Breast epithelium (tissue), 4 donors: ENCODE measurements at regions not wholly inside any gene's neighbourhood (a gene's known extent, or its start where the extent isn't known, plus 50 kb on each side); places are given as distances from the start of the nearest gene placed in this dataset.

ENCODE experiments used
- DNase-seq, 2 donors: peaks; one replicate each; pipeline ENCODE4 v3.0.0-alpha.2; 2019; ENCODE audit warnings: low spot score in 2 of 2
- H3K27ac ChIP-seq, 2 donors: fragments of 200-600 bp; sonication (generic) in 1 of 2; one replicate each; pipeline ENCODE4 v1.5.1; 2016 to 2019; ENCODE audit warnings: mild to moderate bottlenecking in 1 of 2
- H3K27me3 ChIP-seq, 2 donors: fragments of 200-600 bp; sonication (generic) in 1 of 2; one replicate each; pipeline versions ENCODE4 v1.5.1 to v1.6.0; 2017 to 2019; ENCODE audit warnings: control low read depth in 1 of 2, mild to moderate bottlenecking in 1 of 2
- H3K36me3 ChIP-seq: fragments of 200-600 bp; one replicate; pipeline ENCODE4 v1.5.1; 2019
- H3K4me1 ChIP-seq, 2 donors: fragments of 200-600 bp; sonication (generic); one replicate each; pipeline ENCODE4 v1.5.1; 2016 to 2019; ENCODE audit warnings: control low read depth in 1 of 2
- H3K4me3 ChIP-seq, 3 donors: fragments of 200-600 bp; sonication (generic); 1 replicate in 2 of 3; 2 replicates in 1 of 3; pipeline ENCODE4 v1.5.1; 2016 to 2019; ENCODE audit warnings: mild to moderate bottlenecking in 3 of 3, moderate library complexity in 2 of 3
- H3K9me3 ChIP-seq, 2 donors: fragments of 200-600 bp; sonication (generic) in 1 of 2; one replicate each; pipeline ENCODE4 v1.5.1; 2016 to 2019; ENCODE audit warnings: control low read depth in 1 of 2
- CTCF ChIP-seq, 3 donors: fragments of 450-650 bp; IDR thresholded peaks; one replicate each; pipeline ENCODE4 v1.5.1; 2016 to 2017; ENCODE audit warnings: antibody characterized with exemption in 3 of 3, mild to moderate bottlenecking in 3 of 3, moderate library complexity in 3 of 3
- POLR2A ChIP-seq: fragments of 450-650 bp; IDR thresholded peaks from one replicate; pipeline ENCODE4 v1.6.1; 2016; ENCODE audit warnings: antibody characterized with exemption, mild to moderate bottlenecking, moderate library complexity
- POLR2AphosphoS5 ChIP-seq, 3 donors: sonication (generic); formaldehyde crosslinking; IDR thresholded peaks; one replicate each; pipeline ENCODE4 v1.6.1; 2017; ENCODE audit warnings: antibody characterized with exemption in 3 of 3
- intact Hi-C: fragments of 100-400 bp; cut with DNase I; formaldehyde crosslinking; loops from one replicate; pipeline ENCODE4 v1.15.1; 2023; ENCODE audit warnings: low total_unique reads

DNA sequence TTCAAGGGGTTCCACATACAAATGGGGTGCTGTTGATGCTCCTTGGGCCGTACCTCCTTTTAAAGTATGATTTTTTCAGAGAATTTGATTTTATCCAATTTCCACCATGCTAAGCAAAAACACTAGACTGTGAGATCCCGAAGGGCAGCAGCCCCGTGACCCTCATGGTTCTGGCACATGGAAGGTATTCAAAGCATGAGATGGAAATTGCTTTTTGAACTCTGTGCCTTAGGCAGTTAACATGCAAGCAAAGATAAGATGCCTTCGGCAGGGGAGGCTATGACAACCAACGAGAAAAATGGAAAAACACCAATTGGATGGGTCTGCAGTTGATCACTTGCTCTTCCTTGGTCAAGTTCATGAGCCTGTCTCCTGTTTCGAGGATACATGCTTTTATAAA lies 120.8 kb upstream of the DIO3 start:
- Histone ChIP-seq H3K4me3 (no peak overlapping the region), H3K27me3 (peaks cover 0 to 36% of the 10 kb centered on the region in 2 donors), H3K4me1 (no peaks in the 10 kb centered on the region), H3K9me3 (no peaks in the 10 kb centered on the region), H3K36me3 (no peaks in the 10 kb centered on the region), H3K27ac (no peak overlapping the region)
- intact Hi-C loops, result no loop called here
- no peak for DNase-seq
- TF ChIP-seq POLR2AphosphoS5 (IDR thresholded peaks at IDR 0.05) (no peak), CTCF (IDR thresholded peaks at IDR 0.05) (no peak), POLR2A (no peak)

GRCh38 chr14:101441710-101442109 lies 119.6 kb upstream of the DIO3 start:
- Histone ChIP-seq H3K36me3 (no peaks in the 10 kb centered on the region), H3K4me1 (no peaks in the 10 kb centered on the region), H3K27ac (no peak overlapping the region), H3K27me3 (peaks cover 0 to 38% of the 10 kb centered on the region in 2 donors), H3K4me3 (no peak overlapping the region), H3K9me3 (no peaks in the 10 kb centered on the region)
- TF ChIP-seq POLR2AphosphoS5 (IDR thresholded peaks at IDR 0.05), result no peak
- no peak for TF ChIP-seq POLR2A
- no peak for TF ChIP-seq CTCF (IDR thresholded peaks at IDR 0.05)
- DNase-seq, result no peak
- intact Hi-C loops, result no loop called here

DNA sequence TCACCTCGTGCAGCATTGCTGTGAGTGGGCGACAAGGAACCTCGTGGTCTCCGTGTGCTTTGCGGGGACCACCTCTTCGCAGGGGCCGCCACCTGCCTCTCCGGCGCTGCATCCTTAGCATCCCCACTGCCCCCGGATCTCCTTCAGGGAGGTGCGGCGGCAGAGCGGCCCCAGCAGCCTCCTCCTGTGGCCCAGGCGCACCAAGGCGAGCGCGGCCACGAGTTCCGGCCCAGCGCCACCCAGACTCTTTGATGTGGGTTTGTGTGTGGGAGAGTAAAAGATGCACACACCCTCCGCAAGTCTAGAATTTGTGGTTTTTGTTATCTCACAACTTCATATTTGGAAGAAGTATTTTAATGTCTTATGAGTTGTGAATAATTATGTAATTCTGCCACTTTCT lies 118.8 kb upstream of the DIO3 start:
- no peak for DNase-seq
- H3K9me3 ChIP-seq, result no peaks in the 10 kb centered on the region
- H3K4me1 ChIP-seq, result no peaks in the 10 kb centered on the region
- no peak overlapping the region for H3K4me3 ChIP-seq
- no peaks in the 10 kb centered on the region for H3K36me3 ChIP-seq
- TF ChIP-seq CTCF (IDR thresholded peaks at IDR 0.05), result no peak
- TF ChIP-seq POLR2AphosphoS5 (IDR thresholded peaks at IDR 0.05), result no peak
- no peak for TF ChIP-seq POLR2A
- peaks cover 0 to 40% of the 10 kb centered on the region in 2 donors for H3K27me3 ChIP-seq
- intact Hi-C loops, result no loop called here
- no peak overlapping the region for H3K27ac ChIP-seq

GRCh38 chr14:101444116-101444515 lies 117.2 kb upstream of the DIO3 start:
- intact Hi-C loops, result no loop called here
- H3K4me1 ChIP-seq, result no peaks in the 10 kb centered on the region
- no peak for TF ChIP-seq POLR2AphosphoS5 (IDR thresholded peaks at IDR 0.05)
- TF ChIP-seq CTCF (IDR thresholded peaks at IDR 0.05), result no peak
- no peak for TF ChIP-seq POLR2A
- H3K9me3 ChIP-seq, result no peaks in the 10 kb centered on the region
- H3K27ac ChIP-seq, result no peak overlapping the region
- DNase-seq, result no peak
- H3K36me3 ChIP-seq, result no peaks in the 10 kb centered on the region
- H3K27me3 ChIP-seq, result peaks cover 0 to 40% of the 10 kb centered on the region in 2 donors
- no peak overlapping the region for H3K4me3 ChIP-seq

DNA sequence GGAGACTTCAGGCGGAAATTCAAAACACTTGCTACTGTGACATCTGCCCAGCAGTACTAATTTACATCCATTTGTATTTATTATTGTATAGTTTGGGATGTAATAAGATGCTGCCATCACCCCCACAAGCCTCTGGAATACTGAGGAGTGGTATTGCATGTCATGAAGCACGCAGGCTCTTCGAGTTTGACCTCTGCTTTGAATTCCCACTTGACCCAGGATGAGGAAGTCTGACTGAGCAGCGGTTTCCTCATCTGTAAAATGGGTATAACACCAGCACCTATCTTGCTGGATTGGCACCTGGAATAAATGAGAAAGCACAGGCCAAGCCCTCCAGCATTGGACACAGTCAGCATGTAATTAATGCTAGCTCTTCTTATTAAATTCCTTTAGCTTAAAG lies 116.0 kb upstream of the DIO3 start:
- no peak overlapping the region for H3K27ac ChIP-seq
- no peak for DNase-seq
- no peak overlapping the region for H3K4me3 ChIP-seq
- no peaks in the 10 kb centered on the region for H3K36me3 ChIP-seq
- H3K27me3 ChIP-seq, result peaks cover 0 to 40% of the 10 kb centered on the region in 2 donors
- H3K9me3 ChIP-seq, result no peaks in the 10 kb centered on the region
- TF ChIP-seq POLR2AphosphoS5 (IDR thresholded peaks at IDR 0.05), result no peak
- TF ChIP-seq CTCF (IDR thresholded peaks at IDR 0.05), result no peak
- no peak for TF ChIP-seq POLR2A
- intact Hi-C loops, result no loop called here
- H3K4me1 ChIP-seq, result no peaks in the 10 kb centered on the region
